ENCODE measurements at regions not wholly inside any gene's neighbourhood (a gene's known extent, or its start where the extent isn't known, plus 50 kb on each side); places are given as distances from the start of the nearest gene placed in this dataset.

DNA sequence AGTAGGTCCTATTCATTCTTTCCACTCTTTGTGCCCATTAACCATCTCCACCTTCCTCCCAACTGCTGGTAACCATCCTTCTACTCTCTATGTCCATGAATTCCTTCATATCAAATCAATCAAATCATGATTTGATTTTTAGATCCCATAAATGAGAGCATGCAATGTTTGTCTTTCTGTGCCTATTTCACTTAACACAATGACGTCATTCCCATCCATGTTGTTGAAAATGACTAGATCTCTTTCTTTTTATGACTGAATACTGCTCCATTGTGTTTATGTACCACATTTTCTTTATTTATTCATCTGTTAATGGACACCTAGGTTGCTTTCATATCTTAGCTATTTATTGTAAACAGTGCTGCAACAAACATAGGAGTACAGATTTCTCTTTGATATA lies 827.3 kb upstream of the NRXN1 start:
- TF ChIP-seq POLR2A (IDR thresholded peaks at IDR 0.05) (no peak), EP300 (IDR thresholded peaks at IDR 0.05) (no peak)
- TF ChIP-seq, protein P1, sequence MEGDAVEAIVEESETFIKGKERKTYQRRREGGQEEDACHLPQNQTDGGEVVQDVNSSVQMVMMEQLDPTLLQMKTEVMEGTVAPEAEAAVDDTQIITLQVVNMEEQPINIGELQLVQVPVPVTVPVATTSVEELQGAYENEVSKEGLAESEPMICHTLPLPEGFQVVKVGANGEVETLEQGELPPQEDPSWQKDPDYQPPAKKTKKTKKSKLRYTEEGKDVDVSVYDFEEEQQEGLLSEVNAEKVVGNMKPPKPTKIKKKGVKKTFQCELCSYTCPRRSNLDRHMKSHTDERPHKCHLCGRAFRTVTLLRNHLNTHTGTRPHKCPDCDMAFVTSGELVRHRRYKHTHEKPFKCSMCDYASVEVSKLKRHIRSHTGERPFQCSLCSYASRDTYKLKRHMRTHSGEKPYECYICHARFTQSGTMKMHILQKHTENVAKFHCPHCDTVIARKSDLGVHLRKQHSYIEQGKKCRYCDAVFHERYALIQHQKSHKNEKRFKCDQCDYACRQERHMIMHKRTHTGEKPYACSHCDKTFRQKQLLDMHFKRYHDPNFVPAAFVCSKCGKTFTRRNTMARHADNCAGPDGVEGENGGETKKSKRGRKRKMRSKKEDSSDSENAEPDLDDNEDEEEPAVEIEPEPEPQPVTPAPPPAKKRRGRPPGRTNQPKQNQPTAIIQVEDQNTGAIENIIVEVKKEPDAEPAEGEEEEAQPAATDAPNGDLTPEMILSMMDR (IDR thresholded peaks at IDR 0.05) = no peak

All from suprapubic skin (tissue), 3 donors.